ENCODE measurements at regions not wholly inside any gene's neighbourhood (a gene's known extent, or its start where the extent isn't known, plus 50 kb on each side); places are given as distances from the start of the nearest gene placed in this dataset.

- TF ChIP-seq YY1 (IDR thresholded peaks at IDR 0.05; ENCODE audit: insufficient read depth, insufficient read length) (no peak), SUZ12 (IDR thresholded peaks at IDR 0.05; ENCODE audit: extremely low read depth, insufficient read depth, insufficient read length) (no peak), ZNF274 (IDR thresholded peaks at IDR 0.05; ENCODE audit: low read depth, low read length) (no peak)
These were observed 231.9 kb upstream of the FAM83B start for GRCh38 chr6:54614499-54615195.

Data from NT2/D1 (cell line).